ENCODE measurements at regions not wholly inside any gene's neighbourhood (a gene's known extent, or its start where the extent isn't known, plus 50 kb on each side); places are given as distances from the start of the nearest gene placed in this dataset.
A peak's percentile ranks its signal among the peaks of the same experiment; 100 is the strongest.
"Not testable (repeated sequence)": the region's sequence is repeated elsewhere in the genome, so short reads cannot be mapped to it uniquely, and the experiment has no call there.

DNA sequence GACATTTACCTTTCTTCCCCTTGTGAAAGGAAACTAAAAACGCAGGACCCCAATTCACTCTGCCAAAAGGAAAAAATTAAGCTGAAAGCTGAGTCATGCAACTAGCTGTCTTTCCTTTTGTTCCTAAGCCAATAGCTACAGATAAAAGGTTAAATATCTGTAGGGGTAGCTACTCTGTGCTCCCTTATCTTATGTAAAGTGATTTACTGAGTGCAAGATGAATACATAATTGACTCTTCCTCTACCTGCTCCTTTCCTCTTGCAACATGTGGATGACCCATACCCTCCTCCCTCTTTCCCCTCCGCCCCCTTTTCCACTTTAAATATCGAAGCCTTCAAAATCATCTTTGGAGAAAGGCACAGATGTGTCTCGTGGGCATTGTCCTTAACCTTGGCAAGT, 68.0 kb upstream of the ZNF157 start:
- DNase-seq (ENCODE audit: low read depth), result no peak

DNA sequence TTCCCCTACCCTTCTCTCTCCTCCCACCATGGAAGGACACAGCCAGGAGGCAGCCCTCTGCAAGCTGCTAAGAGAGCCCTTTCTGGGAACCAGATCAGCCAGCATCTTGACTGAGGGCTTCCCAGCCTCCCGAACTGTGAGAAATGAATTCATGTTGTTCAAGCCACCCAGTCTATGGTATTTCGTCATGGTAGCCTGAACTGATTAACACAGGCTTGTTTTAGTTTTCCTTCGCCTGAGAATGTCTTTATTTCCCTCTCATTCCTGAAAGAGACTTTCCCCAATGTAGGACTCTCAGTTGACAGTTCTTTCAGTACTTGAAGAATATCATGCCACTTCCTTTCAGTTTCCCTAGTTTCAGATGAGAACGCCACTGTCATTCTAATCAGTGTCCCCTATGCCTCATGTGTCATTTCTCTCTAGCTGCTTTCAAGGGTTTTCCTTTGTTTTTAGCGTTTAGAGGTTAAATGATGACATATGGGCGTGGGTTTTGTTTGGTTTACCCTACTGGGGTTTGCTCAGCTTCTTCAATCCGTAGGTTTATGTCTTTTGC, 63.8 kb upstream of the ZNF157 start:
- not testable (repeated sequence) for DNase-seq (ENCODE audit: low read depth)

- peak; percentile 69 for DNase-seq (ENCODE audit: low read depth)
Measured at GRCh38 chrX:47311932-47312774, 58.2 kb upstream of the ZNF157 start.

- no peak for DNase-seq (ENCODE audit: low read depth)
Measured at GRCh38 chrX:47313056-47313455, 57.3 kb upstream of the ZNF157 start.

DNA sequence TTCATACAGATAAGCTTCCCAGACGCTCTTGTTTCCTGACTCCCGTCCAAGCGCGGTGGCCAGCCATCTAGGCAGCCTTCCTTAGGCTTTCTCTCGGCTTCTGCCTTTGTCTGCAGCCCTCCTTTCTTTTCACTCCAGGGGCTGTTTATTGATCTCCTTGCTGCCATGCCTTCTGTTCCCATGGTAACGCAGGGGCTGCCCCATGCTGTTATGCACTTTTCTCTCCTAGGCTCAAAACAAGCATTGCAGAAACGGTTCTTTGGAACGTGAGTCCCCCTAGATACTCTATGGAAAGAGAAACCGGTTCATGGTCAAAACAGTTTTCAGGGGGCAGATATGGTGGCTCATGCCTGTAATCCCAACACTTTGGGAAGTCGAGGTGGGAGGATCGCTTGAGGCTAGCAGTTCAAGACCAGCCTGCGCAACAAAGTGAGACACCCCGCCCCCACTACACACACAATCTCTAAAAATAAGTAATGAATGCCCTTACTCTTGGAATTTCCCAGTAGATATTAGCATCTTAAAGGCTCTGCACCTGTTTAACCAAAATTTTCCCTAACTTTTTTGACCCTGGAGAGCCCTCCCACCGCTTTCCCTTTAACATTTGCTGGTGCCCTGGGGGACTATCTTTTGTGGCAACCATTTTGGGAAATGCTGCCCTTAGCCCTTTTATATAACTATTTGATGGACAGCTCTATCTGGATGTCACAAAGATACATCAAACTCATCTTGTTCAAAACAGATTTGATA, 53.9 kb upstream of the ZNF157 start:
- no peak for DNase-seq (ENCODE audit: low read depth)
